HEK293 (cell line): ENCODE measurements at regions not wholly inside any gene's neighbourhood (a gene's known extent, or its start where the extent isn't known, plus 50 kb on each side); places are given as distances from the start of the nearest gene placed in this dataset.

Experiments
- CTCF ChIA-PET: fragments of 350-600 bp; formaldehyde crosslinking; extraction: SDS; loops from one replicate; lab custom pipeline; 2021; ENCODE audit warnings: antibody characterized with exemption; lab: Yijun Ruan, JAX
- POLR2A ChIA-PET: fragments of 300-600 bp; formaldehyde crosslinking; extraction: SDS; loops from one replicate; lab custom pipeline; 2020; ENCODE audit warnings: antibody characterized with exemption, inconsistent platforms; lab: Yijun Ruan, JAX
- H3K27ac ChIP-seq: fragments of 200-500 bp; sonication (Bioruptor generic); 2 replicates; pipeline ENCODE4 v1.5.1; 2014; ENCODE audit warnings: low read depth, low read length, control low read depth, inconsistent platforms; ENCODE audit errors: extremely low read depth
- H3K36me3 ChIP-seq, 2 experiments: fragments of 200-500 bp in 1 of 2; sonication (Bioruptor generic) in 1 of 2; 1 replicate in 1 of 2; 2 replicates in 1 of 2; pipeline ENCODE4 v1.5.1; 2014 to 2017; ENCODE audit warnings: inconsistent platforms in 2 of 2, low read length in 2 of 2; ENCODE audit not compliant: control insufficient read depth in 2 of 2, insufficient read depth in 1 of 2
- H3K4me1 ChIP-seq: fragments of 200-500 bp; sonication (Bioruptor generic); 2 replicates; pipeline ENCODE4 v1.5.1; 2014; ENCODE audit warnings: mild to moderate bottlenecking, low read length, inconsistent platforms; ENCODE audit not compliant: control insufficient read depth, insufficient read depth
- H3K4me3 ChIP-seq: 2 replicates; pipeline ENCODE4 v1.5.1; 2011; ENCODE audit warnings: low read depth, mild to moderate bottlenecking, control low read depth, low read length, moderate library complexity
- H3K9me3 ChIP-seq: fragments of 200-500 bp; sonication (Bioruptor generic); 2 replicates; pipeline ENCODE4 v1.5.1; 2014; ENCODE audit warnings: low read depth, low read length, inconsistent platforms; ENCODE audit not compliant: control insufficient read depth, insufficient read depth
- SP3 ChIP-seq: fragments of 450-650 bp; formaldehyde crosslinking; IDR thresholded peaks from 2 replicates; pipeline ENCODE4 v1.5.1; 2016; ENCODE audit warnings: missing biosample characterization, missing genetic modification characterization
- YY2 ChIP-seq: fragments of 450-650 bp; formaldehyde crosslinking; IDR thresholded peaks from 2 replicates; pipeline ENCODE4 v1.5.1; 2016; ENCODE audit warnings: missing biosample characterization, missing genetic modification characterization
- ZNF354C ChIP-seq: fragments of 450-650 bp; formaldehyde crosslinking; IDR thresholded peaks from 2 replicates; pipeline ENCODE4 v1.5.1; 2016; ENCODE audit warnings: missing biosample characterization, missing genetic modification characterization, low read depth, borderline replicate concordance
- ZNF510 ChIP-seq: fragments of 450-650 bp; formaldehyde crosslinking; IDR thresholded peaks from 2 replicates; pipeline ENCODE4 v1.5.1; 2018; ENCODE audit warnings: mild to moderate bottlenecking, missing genetic modification characterization, missing biosample characterization; ENCODE audit not compliant: insufficient replicate concordance
- ZNF596 ChIP-seq: fragments of 450-650 bp; IDR thresholded peaks from 2 replicates; pipeline ENCODE4 v1.5.0; 2018; ENCODE audit warnings: missing biosample characterization, mild to moderate bottlenecking, missing genetic modification characterization, moderate library complexity
- ZSCAN16 ChIP-seq: fragments of 450-650 bp; formaldehyde crosslinking; IDR thresholded peaks from 2 replicates; pipeline ENCODE4 v1.5.1; 2016; ENCODE audit warnings: missing biosample characterization, missing genetic modification characterization
- TF ChIP-seq, protein P1 (sequence below): fragments of 450-650 bp; formaldehyde crosslinking; IDR thresholded peaks from 2 replicates; pipeline ENCODE4 v1.5.1; 2016; ENCODE audit warnings: missing biosample characterization, missing genetic modification characterization
- TF ChIP-seq, protein P2 (sequence below): fragments of 450-650 bp; formaldehyde crosslinking; IDR thresholded peaks from 2 replicates; pipeline ENCODE4 v1.5.1; 2016; ENCODE audit warnings: missing biosample characterization, missing genetic modification characterization
- TF ChIP-seq, protein P3 (sequence below): fragments of 450-650 bp; formaldehyde crosslinking; IDR thresholded peaks from 2 replicates; pipeline ENCODE4 v1.5.1; 2016; ENCODE audit warnings: missing biosample characterization, missing genetic modification characterization, low read depth
- TF ChIP-seq, protein P4 (sequence below): fragments of 450-650 bp; formaldehyde crosslinking; IDR thresholded peaks from 2 replicates; pipeline ENCODE4 v1.5.1; 2016; ENCODE audit warnings: missing biosample characterization, missing genetic modification characterization
- TF ChIP-seq, protein P5 (sequence below): fragments of 450-650 bp; formaldehyde crosslinking; IDR thresholded peaks from 2 replicates; pipeline ENCODE4 v1.5.1; 2016; ENCODE audit warnings: missing biosample characterization, missing genetic modification characterization
- TF ChIP-seq, protein P6 (sequence below): fragments of 450-650 bp; formaldehyde crosslinking; IDR thresholded peaks from 2 replicates; pipeline ENCODE4 v1.5.1; 2016; ENCODE audit warnings: missing biosample characterization, missing genetic modification characterization

DNA sequence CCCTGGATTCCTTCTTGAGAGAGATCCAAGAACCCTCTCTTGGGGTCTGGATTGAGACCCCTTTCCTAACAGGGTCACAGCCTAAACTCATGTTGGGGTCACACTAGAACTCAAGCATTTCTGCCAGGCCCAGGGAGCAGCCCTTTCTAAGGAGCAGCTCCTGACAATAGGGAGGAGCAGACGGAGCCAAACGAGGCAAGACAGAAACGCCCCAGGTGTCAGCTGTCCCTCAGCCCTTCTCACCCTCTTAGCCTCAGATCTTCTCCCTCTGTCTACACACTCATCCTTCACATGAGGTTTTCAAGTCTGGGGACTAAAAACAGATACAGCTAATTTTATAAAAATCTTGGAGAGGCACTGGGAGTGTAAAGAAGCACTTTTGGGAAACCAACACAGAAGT lies 157.2 kb downstream of the SOCS6 start:
- CTCF ChIA-PET, result interaction anchor here (0.6 to 13.3 kb wide), 6 partner anchors 9 to 253 kb away, joined by 3 to 208 read pairs (median 4); no protein-coding TSS in a partner anchor

More for the DNA sequence above, 157.2 kb downstream of the SOCS6 start:
- Histone ChIP-seq H3K27ac (no peak overlapping the region), H3K4me3 (no peak overlapping the region), H3K9me3 (no peaks in the 10 kb centered on the region), H3K4me1 (no peaks in the 10 kb centered on the region), H3K36me3 (no peaks in the 10 kb centered on the region)
- POLR2A ChIA-PET, result no interaction called here
- TF ChIP-seq, protein P1, sequence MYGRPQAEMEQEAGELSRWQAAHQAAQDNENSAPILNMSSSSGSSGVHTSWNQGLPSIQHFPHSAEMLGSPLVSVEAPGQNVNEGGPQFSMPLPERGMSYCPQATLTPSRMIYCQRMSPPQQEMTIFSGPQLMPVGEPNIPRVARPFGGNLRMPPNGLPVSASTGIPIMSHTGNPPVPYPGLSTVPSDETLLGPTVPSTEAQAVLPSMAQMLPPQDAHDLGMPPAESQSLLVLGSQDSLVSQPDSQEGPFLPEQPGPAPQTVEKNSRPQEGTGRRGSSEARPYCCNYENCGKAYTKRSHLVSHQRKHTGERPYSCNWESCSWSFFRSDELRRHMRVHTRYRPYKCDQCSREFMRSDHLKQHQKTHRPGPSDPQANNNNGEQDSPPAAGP (tag by site-specific recombination), result no peak
- TF ChIP-seq, protein P2, sequence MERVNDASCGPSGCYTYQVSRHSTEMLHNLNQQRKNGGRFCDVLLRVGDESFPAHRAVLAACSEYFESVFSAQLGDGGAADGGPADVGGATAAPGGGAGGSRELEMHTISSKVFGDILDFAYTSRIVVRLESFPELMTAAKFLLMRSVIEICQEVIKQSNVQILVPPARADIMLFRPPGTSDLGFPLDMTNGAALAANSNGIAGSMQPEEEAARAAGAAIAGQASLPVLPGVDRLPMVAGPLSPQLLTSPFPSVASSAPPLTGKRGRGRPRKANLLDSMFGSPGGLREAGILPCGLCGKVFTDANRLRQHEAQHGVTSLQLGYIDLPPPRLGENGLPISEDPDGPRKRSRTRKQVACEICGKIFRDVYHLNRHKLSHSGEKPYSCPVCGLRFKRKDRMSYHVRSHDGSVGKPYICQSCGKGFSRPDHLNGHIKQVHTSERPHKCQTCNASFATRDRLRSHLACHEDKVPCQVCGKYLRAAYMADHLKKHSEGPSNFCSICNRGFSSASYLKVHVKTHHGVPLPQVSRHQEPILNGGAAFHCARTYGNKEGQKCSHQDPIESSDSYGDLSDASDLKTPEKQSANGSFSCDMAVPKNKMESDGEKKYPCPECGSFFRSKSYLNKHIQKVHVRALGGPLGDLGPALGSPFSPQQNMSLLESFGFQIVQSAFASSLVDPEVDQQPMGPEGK (tag by site-specific recombination), result no peak
- TF ChIP-seq, protein P3, sequence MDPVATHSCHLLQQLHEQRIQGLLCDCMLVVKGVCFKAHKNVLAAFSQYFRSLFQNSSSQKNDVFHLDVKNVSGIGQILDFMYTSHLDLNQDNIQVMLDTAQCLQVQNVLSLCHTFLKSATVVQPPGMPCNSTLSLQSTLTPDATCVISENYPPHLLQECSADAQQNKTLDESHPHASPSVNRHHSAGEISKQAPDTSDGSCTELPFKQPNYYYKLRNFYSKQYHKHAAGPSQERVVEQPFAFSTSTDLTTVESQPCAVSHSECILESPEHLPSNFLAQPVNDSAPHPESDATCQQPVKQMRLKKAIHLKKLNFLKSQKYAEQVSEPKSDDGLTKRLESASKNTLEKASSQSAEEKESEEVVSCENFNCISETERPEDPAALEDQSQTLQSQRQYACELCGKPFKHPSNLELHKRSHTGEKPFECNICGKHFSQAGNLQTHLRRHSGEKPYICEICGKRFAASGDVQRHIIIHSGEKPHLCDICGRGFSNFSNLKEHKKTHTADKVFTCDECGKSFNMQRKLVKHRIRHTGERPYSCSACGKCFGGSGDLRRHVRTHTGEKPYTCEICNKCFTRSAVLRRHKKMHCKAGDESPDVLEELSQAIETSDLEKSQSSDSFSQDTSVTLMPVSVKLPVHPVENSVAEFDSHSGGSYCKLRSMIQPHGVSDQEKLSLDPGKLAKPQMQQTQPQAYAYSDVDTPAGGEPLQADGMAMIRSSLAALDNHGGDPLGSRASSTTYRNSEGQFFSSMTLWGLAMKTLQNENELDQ (tag by site-specific recombination), result no peak
- TF ChIP-seq ZNF596 (tag by site-specific recombination) (no peak), ZSCAN16 (tag by site-specific recombination) (no peak), ZNF354C (tag by site-specific recombination) (no peak), YY2 (no peak), SP3 (no peak), ZNF510 (tag by site-specific recombination) (no peak)
- TF ChIP-seq, protein P4, sequence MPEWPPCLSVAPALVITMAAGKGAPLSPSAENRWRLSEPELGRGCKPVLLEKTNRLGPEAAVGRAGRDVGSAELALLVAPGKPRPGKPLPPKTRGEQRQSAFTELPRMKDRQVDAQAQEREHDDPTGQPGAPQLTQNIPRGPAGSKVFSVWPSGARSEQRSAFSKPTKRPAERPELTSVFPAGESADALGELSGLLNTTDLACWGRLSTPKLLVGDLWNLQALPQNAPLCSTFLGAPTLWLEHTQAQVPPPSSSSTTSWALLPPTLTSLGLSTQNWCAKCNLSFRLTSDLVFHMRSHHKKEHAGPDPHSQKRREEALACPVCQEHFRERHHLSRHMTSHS (tag by site-specific recombination), result no peak
- TF ChIP-seq, protein P5, sequence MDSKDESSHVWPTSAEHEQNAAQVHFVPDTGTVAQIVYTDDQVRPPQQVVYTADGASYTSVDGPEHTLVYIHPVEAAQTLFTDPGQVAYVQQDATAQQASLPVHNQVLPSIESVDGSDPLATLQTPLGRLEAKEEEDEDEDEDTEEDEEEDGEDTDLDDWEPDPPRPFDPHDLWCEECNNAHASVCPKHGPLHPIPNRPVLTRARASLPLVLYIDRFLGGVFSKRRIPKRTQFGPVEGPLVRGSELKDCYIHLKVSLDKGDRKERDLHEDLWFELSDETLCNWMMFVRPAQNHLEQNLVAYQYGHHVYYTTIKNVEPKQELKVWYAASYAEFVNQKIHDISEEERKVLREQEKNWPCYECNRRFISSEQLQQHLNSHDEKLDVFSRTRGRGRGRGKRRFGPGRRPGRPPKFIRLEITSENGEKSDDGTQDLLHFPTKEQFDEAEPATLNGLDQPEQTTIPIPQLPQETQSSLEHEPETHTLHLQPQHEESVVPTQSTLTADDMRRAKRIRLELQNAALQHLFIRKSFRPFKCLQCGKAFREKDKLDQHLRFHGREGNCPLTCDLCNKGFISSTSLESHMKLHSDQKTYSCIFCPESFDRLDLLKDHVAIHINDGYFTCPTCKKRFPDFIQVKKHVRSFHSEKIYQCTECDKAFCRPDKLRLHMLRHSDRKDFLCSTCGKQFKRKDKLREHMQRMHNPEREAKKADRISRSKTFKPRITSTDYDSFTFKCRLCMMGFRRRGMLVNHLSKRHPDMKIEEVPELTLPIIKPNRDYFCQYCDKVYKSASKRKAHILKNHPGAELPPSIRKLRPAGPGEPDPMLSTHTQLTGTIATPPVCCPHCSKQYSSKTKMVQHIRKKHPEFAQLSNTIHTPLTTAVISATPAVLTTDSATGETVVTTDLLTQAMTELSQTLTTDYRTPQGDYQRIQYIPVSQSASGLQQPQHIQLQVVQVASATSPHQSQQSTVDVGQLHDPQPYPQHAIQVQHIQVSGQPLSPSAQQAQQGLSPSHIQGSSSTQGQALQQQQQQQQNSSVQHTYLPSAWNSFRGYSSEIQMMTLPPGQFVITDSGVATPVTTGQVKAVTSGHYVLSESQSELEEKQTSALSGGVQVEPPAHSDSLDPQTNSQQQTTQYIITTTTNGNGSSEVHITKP (tag by site-specific recombination), result no peak
- TF ChIP-seq, protein P6, sequence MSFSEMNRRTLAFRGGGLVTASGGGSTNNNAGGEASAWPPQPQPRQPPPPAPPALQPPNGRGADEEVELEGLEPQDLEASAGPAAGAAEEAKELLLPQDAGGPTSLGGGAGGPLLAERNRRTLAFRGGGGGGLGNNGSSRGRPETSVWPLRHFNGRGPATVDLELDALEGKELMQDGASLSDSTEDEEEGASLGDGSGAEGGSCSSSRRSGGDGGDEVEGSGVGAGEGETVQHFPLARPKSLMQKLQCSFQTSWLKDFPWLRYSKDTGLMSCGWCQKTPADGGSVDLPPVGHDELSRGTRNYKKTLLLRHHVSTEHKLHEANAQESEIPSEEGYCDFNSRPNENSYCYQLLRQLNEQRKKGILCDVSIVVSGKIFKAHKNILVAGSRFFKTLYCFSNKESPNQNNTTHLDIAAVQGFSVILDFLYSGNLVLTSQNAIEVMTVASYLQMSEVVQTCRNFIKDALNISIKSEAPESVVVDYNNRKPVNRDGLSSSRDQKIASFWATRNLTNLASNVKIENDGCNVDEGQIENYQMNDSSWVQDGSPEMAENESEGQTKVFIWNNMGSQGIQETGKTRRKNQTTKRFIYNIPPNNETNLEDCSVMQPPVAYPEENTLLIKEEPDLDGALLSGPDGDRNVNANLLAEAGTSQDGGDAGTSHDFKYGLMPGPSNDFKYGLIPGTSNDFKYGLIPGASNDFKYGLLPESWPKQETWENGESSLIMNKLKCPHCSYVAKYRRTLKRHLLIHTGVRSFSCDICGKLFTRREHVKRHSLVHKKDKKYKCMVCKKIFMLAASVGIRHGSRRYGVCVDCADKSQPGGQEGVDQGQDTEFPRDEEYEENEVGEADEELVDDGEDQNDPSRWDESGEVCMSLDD, result no peak
